NCI-H82 treated with DMSO at 0.1 percent for 48 hours (cell line): ENCODE measurements at regions not wholly inside any gene's neighbourhood (a gene's known extent, or its start where the extent isn't known, plus 50 kb on each side); places are given as distances from the start of the nearest gene placed in this dataset.

Experiments
- DNase-seq: peaks from one replicate; lab custom pipeline; 2025; ENCODE audit not compliant: unreplicated experiment; lab: John Stamatoyannopoulos, UW

DNA sequence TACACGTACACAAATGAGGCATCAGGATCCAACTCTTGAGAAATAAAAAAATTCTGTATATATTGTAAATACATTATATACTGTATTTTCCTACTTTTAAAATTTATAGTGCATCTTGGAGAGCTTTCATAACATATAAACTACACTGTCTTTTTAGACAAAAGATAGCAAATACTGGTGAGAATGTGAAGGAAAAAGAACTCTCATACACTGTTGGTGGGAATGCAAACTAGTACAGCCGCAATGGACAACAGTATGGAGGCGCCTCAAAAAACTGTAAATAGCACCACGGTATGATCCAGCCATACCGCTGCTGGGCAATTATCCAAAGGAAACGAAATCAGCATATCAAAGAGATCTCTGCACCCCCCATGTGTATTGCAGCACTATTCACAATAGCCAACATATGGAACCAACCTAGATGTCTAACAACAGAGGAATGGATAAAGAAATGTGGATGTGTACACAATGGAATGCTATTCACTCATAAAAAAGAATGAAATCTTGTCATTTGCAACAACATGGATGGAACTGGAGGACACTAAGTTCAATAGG, 292.4 kb downstream of the EFNB2 start:
- no peak for DNase-seq

DNA sequence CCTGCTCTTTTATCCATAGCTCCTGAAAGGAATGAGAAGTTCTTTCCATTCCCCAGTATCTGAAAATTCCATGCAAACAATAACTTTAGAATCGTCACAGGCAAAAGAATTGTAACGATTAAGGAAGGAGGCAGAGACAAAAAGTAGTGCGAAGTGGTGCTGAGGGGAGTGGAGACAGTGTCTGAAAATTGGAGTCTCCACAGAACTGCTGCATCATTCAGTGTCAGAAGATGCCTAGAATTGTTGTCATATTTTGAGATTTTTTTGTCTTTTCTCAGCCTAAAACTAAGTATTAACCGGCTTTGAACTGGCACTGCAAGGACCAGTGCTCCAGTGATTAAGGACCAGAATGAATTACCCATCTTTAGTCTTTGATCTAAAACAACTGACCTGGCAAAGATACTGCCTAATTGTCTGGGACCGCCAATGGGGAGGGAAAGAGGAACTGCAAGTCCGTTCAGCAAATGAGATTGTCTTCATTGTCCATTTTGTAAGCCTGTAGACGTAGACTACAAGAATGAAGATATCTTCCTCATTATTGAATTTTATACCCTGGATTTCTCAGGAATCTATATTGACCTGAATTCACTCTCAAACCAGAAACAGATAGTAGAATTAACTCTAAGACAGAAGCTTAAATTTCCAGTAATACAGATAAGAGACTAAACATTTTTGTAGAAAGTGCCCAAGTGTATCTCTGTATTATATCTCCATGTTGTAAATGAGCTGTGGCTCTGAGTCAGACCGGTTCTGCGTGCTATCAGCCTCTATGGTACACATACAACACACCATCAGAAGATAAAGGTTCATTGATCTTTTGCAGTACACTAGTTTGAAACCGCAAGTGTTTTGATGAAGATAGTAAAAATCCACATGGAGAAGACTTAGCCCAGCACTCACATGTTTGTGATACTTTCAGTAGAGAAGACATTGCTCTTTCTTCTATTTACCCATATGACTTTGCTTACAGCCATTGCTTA, 293.2 kb downstream of the EFNB2 start:
- no peak for DNase-seq

DNA sequence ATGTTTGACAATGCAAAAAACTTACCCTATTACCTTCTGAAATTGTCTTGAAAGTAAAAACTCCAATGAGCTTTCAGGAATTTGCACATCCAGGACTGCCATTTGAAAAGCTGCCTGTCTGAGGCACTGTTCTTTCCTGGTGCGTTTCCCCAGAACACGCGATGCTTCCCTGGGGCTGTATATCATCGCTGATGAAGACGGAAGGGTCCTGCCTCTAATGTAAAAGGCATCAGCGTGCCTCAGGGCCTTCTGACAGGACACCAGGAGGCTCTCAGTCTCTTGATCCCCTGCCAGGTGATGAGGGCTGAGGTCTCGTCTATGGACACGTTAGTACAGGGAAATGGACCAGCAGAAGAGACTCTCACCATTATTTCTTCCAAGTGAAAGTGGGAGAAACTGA, 296.8 kb downstream of the EFNB2 start:
- DNase-seq = no peak

DNA sequence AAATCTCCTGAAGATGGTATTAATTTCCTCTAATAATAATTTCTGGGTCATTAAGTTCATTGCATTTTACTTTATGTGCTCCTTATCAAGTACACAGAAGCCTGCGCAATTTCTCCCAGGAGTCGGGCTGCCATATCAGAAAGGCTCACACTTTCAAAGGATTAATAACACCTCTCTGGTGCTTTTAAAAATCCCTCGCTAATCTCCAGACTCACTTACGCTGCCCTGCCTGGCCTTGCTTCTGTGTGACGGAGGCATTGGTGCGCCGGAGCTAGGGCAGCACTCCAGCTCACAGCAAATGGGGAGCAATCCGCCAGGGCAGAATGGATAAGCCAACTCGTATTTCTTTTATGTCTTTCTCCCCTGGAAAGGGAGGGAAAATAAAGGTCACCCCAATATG, 300.8 kb downstream of the EFNB2 start:
- DNase-seq = peak; percentile 91

DNA sequence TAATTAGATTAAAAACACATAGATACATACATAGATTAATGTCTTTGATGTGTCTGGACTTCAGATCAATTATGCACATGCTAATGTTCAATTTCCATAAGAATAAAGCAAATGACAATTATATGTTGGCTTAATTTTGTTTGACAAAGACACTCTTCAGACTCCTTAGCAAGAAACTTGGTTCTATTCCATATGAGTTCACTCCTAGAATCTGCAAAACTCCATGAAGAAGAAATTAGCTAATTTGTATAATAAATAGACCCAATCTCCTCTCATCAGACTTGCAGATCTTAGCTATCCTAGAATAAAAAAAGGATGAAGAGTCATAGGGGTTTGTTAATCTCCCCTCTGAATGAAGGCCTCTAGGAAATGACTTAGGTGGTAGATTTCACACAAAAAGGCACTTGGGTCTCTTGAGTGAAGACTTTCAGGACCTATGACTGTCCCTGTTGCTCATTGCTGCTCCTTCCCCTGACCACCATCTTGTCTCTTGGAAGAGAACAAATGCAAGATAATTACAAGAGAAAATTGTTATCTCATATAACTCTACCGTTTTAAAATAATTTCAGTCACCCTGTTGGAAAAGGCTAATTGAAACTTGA, 302.2 kb downstream of the EFNB2 start:
- no peak for DNase-seq

DNA sequence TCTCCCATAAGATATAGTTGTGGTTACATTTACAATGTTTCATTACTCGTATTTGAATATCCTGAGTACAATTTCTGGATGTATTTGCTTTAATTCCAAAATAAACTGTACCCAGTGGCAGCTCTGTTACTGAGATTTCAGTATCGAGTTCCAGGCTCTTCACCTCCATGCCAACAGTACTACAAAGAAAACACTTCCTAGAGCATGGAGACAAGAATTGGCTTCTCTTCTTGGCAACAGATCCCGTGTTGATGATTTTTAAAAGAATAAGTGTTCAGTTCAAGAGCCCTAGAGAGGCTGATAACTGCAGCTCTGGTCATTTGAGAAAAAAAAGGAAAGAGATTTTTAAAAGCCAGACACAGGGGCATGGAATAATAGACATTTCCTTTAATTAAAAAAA, 302.8 kb downstream of the EFNB2 start:
- DNase-seq = no peak

DNA sequence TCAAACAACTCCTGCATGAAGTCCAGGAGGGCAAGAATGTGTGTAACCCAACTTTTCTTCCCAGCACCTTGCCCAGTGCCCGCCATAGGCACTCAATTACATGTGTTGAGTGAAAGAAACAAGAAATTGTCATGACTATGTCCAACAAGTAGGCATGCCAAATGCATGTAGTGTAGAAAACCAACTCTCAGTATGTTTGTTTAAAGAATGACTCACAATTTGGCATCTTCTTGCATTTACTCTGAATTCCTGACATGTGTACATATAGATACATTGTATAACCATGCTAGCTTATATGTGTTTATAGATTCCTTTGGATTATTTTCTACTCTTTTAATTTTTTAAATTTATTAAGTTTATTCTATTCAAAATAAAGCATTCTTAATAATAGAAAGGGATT, 305.0 kb downstream of the EFNB2 start:
- no peak for DNase-seq

DNA sequence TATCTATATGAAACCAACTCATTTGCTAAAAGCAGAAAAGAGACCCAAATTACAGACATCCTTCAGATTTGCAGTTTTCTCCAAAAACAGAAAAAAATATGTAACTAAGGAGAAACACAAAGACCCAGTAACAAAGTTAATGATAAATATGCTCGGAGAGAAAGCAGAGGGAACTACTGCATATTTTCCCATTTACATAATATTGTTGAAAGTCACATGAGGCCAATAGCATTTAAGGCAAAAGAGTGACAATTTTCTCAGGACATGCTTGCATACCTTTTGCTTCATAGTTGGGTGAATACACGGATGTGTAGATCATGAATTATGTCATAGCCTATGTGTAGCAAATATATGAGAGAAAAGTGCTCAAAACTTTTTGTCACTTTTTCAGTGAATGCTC, 310.3 kb downstream of the EFNB2 start:
- DNase-seq = no peak

DNA sequence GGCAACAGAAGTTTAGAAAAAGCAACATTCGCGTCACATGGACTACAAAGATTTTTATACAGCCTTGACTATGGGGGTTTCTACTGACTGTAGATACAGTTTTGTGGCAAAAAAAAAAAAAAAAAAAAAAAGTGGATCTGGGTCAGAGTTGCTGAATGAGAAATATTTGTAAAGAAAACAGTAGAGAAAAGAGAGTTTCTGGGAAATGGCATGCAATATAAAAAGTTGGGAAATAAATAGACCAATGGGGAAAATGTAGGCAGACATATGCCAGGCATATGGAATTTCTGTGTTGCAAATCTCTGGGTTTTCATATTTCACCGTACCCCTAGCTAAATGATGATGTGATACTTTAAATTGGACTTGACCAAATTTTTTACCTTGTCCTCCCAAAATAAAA, 315.3 kb downstream of the EFNB2 start:
- DNase-seq = no peak

DNA sequence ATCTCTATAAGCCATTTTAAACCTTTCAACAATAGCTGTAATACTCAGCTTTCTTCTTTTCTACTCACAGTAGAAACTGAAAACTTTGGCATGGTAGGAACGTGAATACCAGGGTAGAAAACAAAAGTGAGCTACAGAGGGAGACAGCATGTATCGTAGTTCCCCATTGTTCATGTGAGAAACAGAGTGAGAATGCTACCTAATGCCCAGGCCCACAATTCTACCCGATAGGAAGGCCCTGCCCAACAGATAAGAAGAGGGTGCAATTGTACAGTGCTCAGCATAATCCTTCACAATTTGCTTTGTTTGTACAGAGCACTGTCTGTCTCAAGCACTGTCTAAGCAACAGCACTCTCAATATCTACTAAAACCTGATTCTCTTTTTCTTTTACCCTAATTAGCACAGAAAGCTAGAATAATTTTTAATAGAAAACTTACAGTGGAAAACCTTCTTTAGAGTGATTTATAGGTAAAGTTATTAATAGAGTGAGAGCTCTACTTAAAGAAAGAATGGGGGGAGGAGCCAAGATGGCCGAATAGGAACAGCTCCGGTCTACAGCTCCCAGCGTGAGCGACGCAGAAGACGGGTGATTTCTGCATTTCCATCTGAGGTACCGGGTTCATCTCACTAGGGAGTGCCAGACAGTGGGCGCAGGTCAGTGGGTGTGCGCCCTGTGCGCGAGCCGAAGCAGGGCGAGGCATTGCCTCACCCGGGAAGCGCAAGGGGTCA, 322.3 kb downstream of the EFNB2 start:
- no peak for DNase-seq

DNA sequence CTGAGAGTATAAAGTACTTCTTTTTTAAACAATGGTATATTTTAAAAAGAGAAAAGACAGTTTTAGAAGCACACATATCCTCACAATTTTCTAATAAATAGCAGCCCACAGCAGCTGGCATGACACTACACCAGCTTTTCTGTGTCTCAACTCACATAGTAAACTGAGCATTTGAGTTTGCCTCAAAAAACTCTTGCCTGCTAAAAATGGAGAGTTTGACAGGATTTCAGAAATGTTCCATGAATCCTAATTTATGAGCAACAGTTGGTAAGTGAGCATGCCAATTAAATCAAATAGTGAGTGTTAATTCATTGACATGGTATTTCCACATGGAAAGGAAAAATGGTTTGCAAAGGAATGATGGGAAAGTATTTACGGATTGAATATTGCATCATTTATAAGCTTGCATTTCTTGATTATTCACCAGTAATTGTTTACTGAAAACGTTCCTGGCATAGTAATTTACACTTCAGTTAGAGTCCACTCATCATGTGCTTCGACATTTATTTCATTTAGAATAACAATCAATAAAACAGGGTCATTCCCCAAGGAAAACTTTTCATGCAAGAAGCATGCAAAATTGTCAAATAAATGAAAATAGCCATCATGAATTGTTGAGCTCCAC, 323.0 kb downstream of the EFNB2 start:
- no peak for DNase-seq

DNA sequence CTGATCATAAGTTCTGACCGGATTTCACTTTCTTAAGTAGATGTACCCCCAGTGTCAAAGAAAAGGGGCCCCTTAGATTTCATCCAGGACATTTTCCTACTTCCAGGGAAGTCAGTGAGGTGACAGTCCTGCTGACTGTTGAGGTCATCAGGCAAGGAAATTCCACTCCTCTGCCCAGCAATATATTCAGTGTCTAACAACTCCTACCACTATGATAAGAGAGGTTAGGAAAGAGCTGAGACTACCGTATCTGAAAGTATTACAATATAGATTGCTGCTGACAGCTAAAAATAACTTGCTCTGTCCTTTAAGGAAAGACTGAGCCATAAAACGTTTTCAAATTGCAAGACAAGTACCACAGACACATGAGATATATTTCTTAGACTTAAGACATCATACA, 325.1 kb downstream of the EFNB2 start:
- DNase-seq = no peak

DNA sequence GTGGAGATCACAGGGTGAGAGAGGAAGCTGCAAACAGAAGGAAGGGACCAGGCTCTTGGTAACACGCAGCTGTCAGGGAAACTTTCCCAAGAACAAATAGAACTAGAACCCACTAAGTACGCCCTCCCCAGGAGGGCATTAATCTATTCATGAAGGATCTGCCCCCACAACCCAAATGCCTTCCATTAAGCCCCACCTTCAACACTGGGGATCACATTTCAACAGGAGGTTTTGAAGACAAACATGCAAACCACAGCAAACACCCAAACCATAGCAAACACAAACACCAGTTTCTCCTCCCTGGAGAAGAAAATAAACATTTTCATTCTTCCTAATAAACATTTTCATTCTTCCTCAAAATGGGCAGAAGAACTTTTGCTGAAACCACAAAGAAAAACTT, 329.6 kb downstream of the EFNB2 start:
- DNase-seq = no peak

DNA sequence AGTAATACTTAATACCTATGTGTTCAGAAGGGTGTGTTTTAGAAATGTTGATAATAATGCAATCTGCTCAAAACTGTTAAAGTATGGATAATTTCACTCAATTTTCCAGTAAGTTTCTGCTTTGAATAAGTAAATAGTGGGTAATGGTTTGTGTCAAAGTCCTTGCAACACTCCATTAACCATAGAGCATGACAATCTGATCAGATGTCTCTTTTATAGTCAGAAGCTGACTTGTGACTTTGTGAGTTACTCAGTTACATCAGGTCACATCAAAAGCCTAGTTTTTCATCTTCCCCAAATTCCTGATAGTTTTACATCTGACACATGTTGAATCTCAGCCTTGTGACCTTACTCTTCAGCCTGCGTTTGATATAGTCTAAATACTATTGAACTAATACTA, 338.0 kb downstream of the EFNB2 start:
- DNase-seq = no peak

DNA sequence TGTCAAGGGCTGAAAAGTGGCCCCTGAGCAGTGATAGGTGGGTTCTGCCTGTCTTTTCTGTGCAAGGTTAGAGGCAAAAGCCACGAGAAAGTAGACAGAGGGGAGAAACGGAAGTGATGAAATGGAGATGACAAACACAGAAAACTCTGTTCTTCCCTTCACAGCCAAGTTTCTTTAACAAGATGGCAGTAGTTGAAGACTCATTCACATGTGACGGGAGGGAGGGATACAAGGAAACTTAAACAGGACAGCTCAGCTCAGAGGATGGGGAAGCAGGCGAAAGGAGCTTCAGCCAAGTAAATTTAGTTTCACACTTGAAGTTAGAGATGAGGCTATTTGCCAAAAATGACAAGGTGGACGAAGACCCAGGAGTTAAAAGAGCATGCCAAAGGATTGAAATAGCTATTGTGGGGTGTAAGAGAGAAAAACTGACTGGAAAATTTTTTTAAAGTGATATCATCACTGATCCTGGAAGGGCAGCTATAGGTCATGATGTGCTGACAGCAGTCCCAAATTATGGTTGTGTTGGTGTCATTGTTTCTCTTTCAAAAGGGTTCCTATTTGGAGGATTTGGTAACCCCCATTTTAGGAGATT, 347.9 kb downstream of the EFNB2 start:
- DNase-seq = no peak

DNA sequence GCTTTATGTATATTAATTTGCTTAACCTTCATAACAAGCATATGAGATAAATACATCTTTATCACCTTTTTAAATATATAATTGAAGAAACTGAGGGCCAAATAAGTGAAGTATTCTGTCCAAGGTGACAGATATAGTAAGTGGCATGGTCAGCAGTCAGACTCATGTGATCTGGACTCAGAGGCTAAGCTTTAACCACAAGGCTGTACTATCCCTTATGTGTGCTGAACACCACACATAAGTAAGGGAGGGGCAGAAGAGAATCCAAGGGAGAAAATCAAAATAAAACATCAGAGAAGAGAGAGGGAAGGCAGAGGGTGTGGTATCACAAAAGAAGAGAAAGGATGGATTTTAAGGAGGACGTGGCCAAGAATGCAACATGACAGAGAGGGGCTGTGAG, 348.4 kb downstream of the EFNB2 start:
- DNase-seq = no peak

DNA sequence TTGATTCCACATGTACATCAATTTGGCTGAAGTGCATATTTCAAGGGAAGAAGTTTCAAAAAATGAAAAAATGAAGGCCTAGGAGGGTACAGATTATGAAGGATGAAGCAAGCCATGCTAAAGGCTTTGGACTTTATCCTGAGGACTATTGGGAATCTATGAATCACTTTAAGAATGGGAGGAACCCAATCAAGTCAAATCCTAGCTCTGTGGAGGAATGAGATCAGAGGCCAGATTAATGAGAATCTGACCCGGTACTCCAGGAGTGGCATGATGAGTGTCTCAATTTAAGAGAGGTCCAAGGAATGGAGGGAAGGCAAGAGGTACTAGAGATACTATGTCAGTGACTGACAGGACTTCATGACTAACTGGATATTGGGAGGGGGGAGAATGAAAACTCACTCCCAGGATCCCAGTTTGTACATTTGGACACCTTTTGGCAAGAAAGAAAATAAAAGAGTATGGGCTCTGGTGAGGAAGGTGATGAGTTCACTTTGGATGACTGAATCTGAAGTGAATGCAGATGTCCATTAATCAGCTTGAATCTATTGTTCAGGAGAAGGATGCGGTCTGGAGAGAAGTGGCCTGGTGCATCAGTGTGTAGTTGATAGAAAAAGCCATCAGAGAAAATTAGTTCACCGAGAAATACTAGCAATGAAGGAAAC, 349.0 kb downstream of the EFNB2 start:
- DNase-seq = no peak

DNA sequence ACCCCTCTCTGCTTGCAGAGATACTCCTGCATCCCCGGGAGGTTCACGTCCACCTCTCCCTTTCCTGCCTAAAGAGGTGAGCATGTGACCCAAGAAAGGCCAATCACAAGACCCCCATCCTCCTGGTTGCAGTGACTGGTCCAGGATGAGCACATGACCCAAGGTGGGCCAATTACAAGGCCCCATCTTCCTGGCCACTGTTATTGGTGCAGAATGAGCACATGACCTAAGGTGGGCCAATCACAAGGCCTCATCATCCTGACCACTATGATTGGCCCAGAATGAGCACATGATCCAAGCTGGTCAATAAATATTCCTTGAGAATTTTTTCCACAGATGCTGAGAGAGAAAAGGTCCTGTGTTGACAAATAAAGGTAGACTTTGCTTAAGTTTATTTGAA, 350.7 kb downstream of the EFNB2 start:
- no peak for DNase-seq

DNA sequence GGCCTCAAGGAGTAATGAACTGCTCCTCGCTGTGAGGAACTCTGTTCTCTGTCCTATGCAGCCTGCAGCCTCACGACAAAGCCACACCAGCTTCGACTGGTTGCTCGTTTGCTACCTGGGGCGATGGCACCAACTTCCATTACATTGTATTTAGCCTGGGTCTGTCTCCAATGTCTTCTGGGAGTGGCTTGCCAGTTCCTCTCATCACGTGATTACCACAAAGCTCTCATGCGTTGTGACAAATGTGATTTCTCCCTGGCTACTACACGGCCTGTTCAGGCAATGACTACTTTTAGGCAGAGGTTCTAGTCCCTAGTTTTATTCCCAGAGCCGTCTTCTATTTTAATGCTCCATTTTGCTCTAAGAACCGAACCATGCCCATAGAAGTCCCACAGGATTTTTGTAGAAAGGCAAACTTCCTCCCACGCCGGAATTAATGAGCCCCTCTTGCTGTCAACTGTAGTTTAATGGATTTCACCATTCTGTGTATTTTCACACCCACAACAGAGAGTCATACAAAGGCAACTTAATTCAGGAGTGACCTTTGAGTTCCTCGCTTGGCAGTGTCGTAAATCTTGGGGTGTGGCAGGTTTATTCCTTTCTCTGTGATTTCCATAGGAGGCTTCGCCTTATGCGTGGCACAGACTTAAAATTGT, 351.9 kb downstream of the EFNB2 start:
- DNase-seq = no peak

DNA sequence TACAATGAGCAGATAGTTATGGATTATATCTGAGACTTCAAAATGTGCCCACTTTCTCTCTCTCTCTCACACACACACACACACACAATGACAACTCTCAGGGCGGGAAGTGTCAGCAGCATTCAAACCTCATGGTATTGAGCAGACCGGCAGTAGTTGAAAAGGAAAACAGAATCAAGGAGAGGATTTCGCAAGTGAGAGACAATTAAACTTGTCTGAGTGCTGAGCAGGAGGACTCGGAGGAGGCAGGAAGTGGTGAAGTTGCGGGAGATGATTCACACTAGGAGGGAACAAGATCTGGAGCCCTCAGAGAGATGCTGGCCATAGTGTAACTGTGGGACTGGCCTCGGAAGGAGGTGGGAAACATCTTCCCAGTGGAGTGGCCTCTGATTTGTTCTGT, 353.1 kb downstream of the EFNB2 start:
- no peak for DNase-seq
